ENCODE measurements at regions not wholly inside any gene's neighbourhood (a gene's known extent, or its start where the extent isn't known, plus 50 kb on each side); places are given as distances from the start of the nearest gene placed in this dataset.

DNA sequence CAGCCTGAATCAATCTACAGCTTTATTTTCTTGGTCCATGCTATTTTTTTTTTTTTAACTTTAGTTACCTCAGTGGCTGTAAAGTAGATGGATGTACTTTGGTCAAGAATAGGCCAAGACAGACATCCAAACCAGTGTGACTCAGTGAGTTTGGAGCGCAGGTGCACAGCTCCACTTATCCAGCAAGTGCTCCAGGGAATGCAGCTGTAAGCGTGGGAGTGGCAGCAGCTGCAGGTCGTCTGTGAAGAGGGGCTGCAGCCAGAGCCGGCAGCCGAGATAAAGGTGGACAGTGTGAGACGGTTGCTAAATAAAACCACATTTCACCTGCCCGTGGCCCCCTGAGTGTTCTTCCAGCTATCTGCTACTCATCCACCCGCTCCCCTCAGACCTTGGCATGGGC lies 1018.7 kb downstream of the AACS start:
- no peak overlapping the region for H3K4me2 ChIP-seq (ENCODE audit: control insufficient read depth, insufficient read depth)
- RAD21 ChIA-PET (ENCODE audit: unreplicated experiment) = no interaction called here
- H3K9ac ChIP-seq (ENCODE audit: control insufficient read depth, insufficient read depth, low read length) = no peak overlapping the region
- SMC1A ChIA-PET (ENCODE audit: uncharacterized antibody, unreplicated experiment) = no interaction called here
- H3K4me3 ChIP-seq = no peak overlapping the region
- H2AFZ ChIP-seq (ENCODE audit: control insufficient read depth, low read depth, low read length) = no peak overlapping the region
- ATAC-seq (no peak), FAIRE-seq (no peak), DNase-seq (ENCODE audit: low read depth, low spot score) (no peak)
- H3K27ac ChIP-seq (ENCODE audit: control insufficient read depth, insufficient read depth) = no peak overlapping the region
- no TSS peak for BruUV-seq (replicated peaks)
- whole genome bisulfite sequencing (ENCODE audit: insufficient coverage, insufficient replicate concordance, low lambda C conversion rate, missing lambda C conversion rate) = 24% methylated on average over 8 of the region's 8 CpGs
- CTCF ChIA-PET = interaction anchor here (1.0 kb wide), 1 partner anchor 16 kb away, joined by 3 read pairs; no protein-coding TSS in a partner anchor
- H4K20me1 ChIP-seq (ENCODE audit: control insufficient read depth, insufficient read depth) = no peaks in the 10 kb centered on the region
- intact Hi-C loops (cut with micrococcal nuclease; ENCODE audit: unreplicated experiment) = no loop called here
- H3K79me2 ChIP-seq (ENCODE audit: control insufficient read depth, insufficient read depth, low read length) = no peaks in the 10 kb centered on the region
- in situ Hi-C loops (cut with MboI) = no loop called here
- TF ChIP-seq, protein P1, sequence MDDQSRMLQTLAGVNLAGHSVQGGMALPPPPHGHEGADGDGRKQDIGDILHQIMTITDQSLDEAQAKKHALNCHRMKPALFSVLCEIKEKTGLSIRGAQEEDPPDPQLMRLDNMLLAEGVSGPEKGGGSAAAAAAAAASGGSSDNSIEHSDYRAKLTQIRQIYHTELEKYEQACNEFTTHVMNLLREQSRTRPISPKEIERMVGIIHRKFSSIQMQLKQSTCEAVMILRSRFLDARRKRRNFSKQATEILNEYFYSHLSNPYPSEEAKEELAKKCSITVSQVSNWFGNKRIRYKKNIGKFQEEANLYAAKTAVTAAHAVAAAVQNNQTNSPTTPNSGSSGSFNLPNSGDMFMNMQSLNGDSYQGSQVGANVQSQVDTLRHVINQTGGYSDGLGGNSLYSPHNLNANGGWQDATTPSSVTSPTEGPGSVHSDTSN (IDR thresholded peaks at IDR 0.05; ENCODE audit: insufficient replicate concordance, low read depth, low read length) = no peak
- TF ChIP-seq ZSCAN29 (IDR thresholded peaks at IDR 0.05) (no peak), RCOR1 (conservative IDR thresholded peaks at IDR 0.05; ENCODE audit: low read depth, low read length) (no peak), MTA3 (IDR thresholded peaks at IDR 0.05; ENCODE audit: borderline replicate concordance, low read length) (no peak), CREM (IDR thresholded peaks at IDR 0.05; ENCODE audit: low read depth) (no peak), WRNIP1 (IDR thresholded peaks at IDR 0.05; ENCODE audit: borderline replicate concordance, low read depth, low read length) (no peak), SREBF2 (IDR thresholded peaks at IDR 0.05; ENCODE audit: low read length) (no peak), CHD1 (IDR thresholded peaks at IDR 0.05; ENCODE audit: low read depth, low read length) (no peak), SRF (IDR thresholded peaks at IDR 0.05; ENCODE audit: low read depth in 2 of 2, low read length in 2 of 2) (no peak), SPI1 (IDR thresholded peaks at IDR 0.05; ENCODE audit: borderline replicate concordance, insufficient read depth, low read depth, low read length) (no peak), MYC (IDR thresholded peaks at IDR 0.05; ENCODE audit: insufficient read depth, insufficient read length, insufficient replicate concordance, low read length, severe bottlenecking) (no peak), ETV6 (conservative IDR thresholded peaks at IDR 0.05 in 1 of 2, IDR thresholded peaks at IDR 0.05 in 1 of 2; ENCODE audit: borderline replicate concordance in 1 of 2, low read depth in 1 of 2) (no peak), HCFC1 (IDR thresholded peaks at IDR 0.05; ENCODE audit: low read length) (no peak)
- TF ChIP-seq, protein P2, sequence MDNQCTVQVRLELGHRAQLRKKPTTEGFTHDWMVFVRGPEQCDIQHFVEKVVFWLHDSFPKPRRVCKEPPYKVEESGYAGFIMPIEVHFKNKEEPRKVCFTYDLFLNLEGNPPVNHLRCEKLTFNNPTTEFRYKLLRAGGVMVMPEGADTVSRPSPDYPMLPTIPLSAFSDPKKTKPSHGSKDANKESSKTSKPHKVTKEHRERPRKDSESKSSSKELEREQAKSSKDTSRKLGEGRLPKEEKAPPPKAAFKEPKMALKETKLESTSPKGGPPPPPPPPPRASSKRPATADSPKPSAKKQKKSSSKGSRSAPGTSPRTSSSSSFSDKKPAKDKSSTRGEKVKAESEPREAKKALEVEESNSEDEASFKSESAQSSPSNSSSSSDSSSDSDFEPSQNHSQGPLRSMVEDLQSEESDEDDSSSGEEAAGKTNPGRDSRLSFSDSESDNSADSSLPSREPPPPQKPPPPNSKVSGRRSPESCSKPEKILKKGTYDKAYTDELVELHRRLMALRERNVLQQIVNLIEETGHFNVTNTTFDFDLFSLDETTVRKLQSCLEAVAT (IDR thresholded peaks at IDR 0.05) = no peak
- TF ChIP-seq, protein P3, sequence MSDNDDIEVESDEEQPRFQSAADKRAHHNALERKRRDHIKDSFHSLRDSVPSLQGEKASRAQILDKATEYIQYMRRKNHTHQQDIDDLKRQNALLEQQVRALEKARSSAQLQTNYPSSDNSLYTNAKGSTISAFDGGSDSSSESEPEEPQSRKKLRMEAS (IDR thresholded peaks at IDR 0.05; ENCODE audit: low read depth, low read length) = no peak
- TF ChIP-seq, protein P4, sequence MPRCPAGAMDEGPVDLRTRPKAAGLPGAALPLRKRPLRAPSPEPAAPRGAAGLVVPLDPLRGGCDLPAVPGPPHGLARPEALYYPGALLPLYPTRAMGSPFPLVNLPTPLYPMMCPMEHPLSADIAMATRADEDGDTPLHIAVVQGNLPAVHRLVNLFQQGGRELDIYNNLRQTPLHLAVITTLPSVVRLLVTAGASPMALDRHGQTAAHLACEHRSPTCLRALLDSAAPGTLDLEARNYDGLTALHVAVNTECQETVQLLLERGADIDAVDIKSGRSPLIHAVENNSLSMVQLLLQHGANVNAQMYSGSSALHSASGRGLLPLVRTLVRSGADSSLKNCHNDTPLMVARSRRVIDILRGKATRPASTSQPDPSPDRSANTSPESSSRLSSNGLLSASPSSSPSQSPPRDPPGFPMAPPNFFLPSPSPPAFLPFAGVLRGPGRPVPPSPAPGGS (IDR thresholded peaks at IDR 0.05; ENCODE audit: borderline replicate concordance, insufficient read depth, low read depth, low read length, poor library complexity, severe bottlenecking) = no peak
- H3K9me3 ChIP-seq (replicated peaks; ENCODE audit: control insufficient read depth, insufficient read depth, low read length) = no peaks in the 10 kb centered on the region
- H3K4me1 ChIP-seq (ENCODE audit: control insufficient read depth, insufficient read depth, low read length) = no peaks in the 10 kb centered on the region
- POLR2A ChIA-PET = no interaction called here
- no peaks in the 10 kb centered on the region for H3K36me3 ChIP-seq (ENCODE audit: control insufficient read depth in 2 of 2, insufficient read depth in 2 of 2, low read length in 1 of 2)
- no peaks in the 10 kb centered on the region for H3K27me3 ChIP-seq (replicated peaks in 1 of 2; ENCODE audit: control insufficient read depth in 2 of 2, insufficient read depth in 2 of 2, low read length in 1 of 2)
